ENCODE measurements at regions not wholly inside any gene's neighbourhood (a gene's known extent, or its start where the extent isn't known, plus 50 kb on each side); places are given as distances from the start of the nearest gene placed in this dataset.

GRCh38 chr9:109880276-109881169 is 100.5 kb downstream of the PALM2AKAP2 start:
- TF ChIP-seq GATA2 (IDR thresholded peaks at IDR 0.05; ENCODE audit: insufficient read depth, insufficient read length, low read depth, low read length) (no peak), EZH2 (IDR thresholded peaks at IDR 0.05; ENCODE audit: borderline replicate concordance, low read depth, low read length, severe bottlenecking) (no peak), POLR2A (IDR thresholded peaks at IDR 0.05; ENCODE audit: low read depth, low read length) (no peak), POLR2AphosphoS5 (IDR thresholded peaks at IDR 0.05; ENCODE audit: insufficient read depth, low read depth, low read length) (no peak)
- TF ChIP-seq, protein P1, sequence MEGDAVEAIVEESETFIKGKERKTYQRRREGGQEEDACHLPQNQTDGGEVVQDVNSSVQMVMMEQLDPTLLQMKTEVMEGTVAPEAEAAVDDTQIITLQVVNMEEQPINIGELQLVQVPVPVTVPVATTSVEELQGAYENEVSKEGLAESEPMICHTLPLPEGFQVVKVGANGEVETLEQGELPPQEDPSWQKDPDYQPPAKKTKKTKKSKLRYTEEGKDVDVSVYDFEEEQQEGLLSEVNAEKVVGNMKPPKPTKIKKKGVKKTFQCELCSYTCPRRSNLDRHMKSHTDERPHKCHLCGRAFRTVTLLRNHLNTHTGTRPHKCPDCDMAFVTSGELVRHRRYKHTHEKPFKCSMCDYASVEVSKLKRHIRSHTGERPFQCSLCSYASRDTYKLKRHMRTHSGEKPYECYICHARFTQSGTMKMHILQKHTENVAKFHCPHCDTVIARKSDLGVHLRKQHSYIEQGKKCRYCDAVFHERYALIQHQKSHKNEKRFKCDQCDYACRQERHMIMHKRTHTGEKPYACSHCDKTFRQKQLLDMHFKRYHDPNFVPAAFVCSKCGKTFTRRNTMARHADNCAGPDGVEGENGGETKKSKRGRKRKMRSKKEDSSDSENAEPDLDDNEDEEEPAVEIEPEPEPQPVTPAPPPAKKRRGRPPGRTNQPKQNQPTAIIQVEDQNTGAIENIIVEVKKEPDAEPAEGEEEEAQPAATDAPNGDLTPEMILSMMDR (IDR thresholded peaks at IDR 0.05; ENCODE audit: extremely low read depth in 1 of 2, insufficient read depth in 1 of 2, low read depth in 1 of 2, low read length in 2 of 2) = peak; percentile 55 to 74

All from endothelial cell of umbilical vein (primary cell).